GM23338 (cell line): ENCODE measurements at regions not wholly inside any gene's neighbourhood (a gene's known extent, or its start where the extent isn't known, plus 50 kb on each side); places are given as distances from the start of the nearest gene placed in this dataset.

Experiments
- ATAC-seq: fragments of 200-7000 bp; cut with Tn5 transposase; 3 replicates; pipeline ENCODE4 v1.9.1; 2020
- DNase-seq: peaks from one replicate; pipeline ENCODE4 v3.0.0-alpha.2; 2015; ENCODE audit warnings: low spot score
- H2AFZ ChIP-seq: fragments of 200-600 bp; sonication (generic); 2 replicates; pipeline ENCODE4 v1.8.0; 2016; ENCODE audit warnings: antibody characterized with exemption, mild to moderate bottlenecking, moderate library complexity
- H3F3A ChIP-seq: fragments of 200-600 bp; sonication (generic); replicated peaks from 2 replicates; pipeline ENCODE4 v1.8.0; 2017; ENCODE audit warnings: antibody characterized with exemption, mixed run types, low read depth
- H3K27ac ChIP-seq: fragments of 200-600 bp; sonication (generic); 2 replicates; pipeline ENCODE4 v1.6.1; 2016; ENCODE audit warnings: low read depth
- H3K27me3 ChIP-seq: fragments of 200-600 bp; sonication (generic); 2 replicates; pipeline ENCODE4 v1.8.0; 2016; ENCODE audit warnings: mild to moderate bottlenecking, mixed run types, moderate library complexity; ENCODE audit not compliant: insufficient read depth
- H3K36me3 ChIP-seq: fragments of 200-600 bp; sonication (generic); 2 replicates; pipeline ENCODE4 v1.8.0; 2016; ENCODE audit warnings: mild to moderate bottlenecking; ENCODE audit not compliant: insufficient read depth
- H3K4me1 ChIP-seq: fragments of 200-600 bp; sonication (generic); 2 replicates; pipeline ENCODE4 v1.8.0; 2016; ENCODE audit warnings: mild to moderate bottlenecking, moderate library complexity; ENCODE audit not compliant: insufficient read depth
- H3K4me2 ChIP-seq: fragments of 200-600 bp; sonication (generic); 2 replicates; pipeline ENCODE4 v1.7.1; 2017; ENCODE audit warnings: mixed run types
- H3K4me3 ChIP-seq: fragments of 200-600 bp; sonication (generic); 2 replicates; pipeline ENCODE4 v1.6.1; 2016; ENCODE audit warnings: mixed run types
- H3K79me2 ChIP-seq: fragments of 200-600 bp; sonication (generic); replicated peaks from 2 replicates; pipeline ENCODE4 v1.8.0; 2017; ENCODE audit warnings: mild to moderate bottlenecking; ENCODE audit not compliant: insufficient read depth
- H3K9me2 ChIP-seq: fragments of 200-600 bp; sonication (generic); 2 replicates; pipeline ENCODE4 v1.8.0; 2017; ENCODE audit not compliant: insufficient read depth
- H4K20me1 ChIP-seq: fragments of 200-600 bp; sonication (generic); replicated peaks from 2 replicates; pipeline ENCODE4 v1.8.0; 2017; ENCODE audit warnings: mild to moderate bottlenecking; ENCODE audit not compliant: insufficient read depth
- H3K27ac Mint-ChIP-seq: 2 replicates; pipeline ENCODE4 v1.8.0; 2020; ENCODE audit warnings: inconsistent platforms, mild to moderate bottlenecking, moderate library complexity, mixed read lengths
- H3K27me3 Mint-ChIP-seq: 3 replicates; pipeline ENCODE4 v1.8.0; 2022; ENCODE audit warnings: low read depth, mild to moderate bottlenecking, moderate library complexity, mixed read lengths, inconsistent platforms; ENCODE audit not compliant: insufficient read depth, poor library complexity
- H3K36me3 Mint-ChIP-seq: 3 replicates; pipeline ENCODE4 v1.8.0; 2021; ENCODE audit warnings: low read depth, mild to moderate bottlenecking, inconsistent platforms, moderate library complexity, mixed read lengths
- H3K4me1 Mint-ChIP-seq: 3 replicates; pipeline ENCODE4 v1.8.0; 2020; ENCODE audit warnings: mild to moderate bottlenecking, inconsistent platforms, mixed read lengths
- H3K4me3 Mint-ChIP-seq: 3 replicates; pipeline ENCODE4 v1.8.0; 2021; ENCODE audit warnings: moderate library complexity, mild to moderate bottlenecking, inconsistent platforms, mixed read lengths
- H3K9me3 Mint-ChIP-seq: 3 replicates; pipeline ENCODE4 v1.8.0; 2020; ENCODE audit warnings: moderate library complexity, mild to moderate bottlenecking, inconsistent platforms, mixed read lengths
- CREB1 ChIP-seq: fragments of 250-450 bp; sonication (Bioruptor Pico); IDR thresholded peaks from 2 replicates; pipeline ENCODE4 v1.5.0; 2020; ENCODE audit warnings: low read depth, mild to moderate bottlenecking, moderate library complexity
- EZH2 ChIP-seq: fragments of 200-600 bp; sonication (generic); IDR thresholded peaks from one replicate; pipeline ENCODE4 v1.8.0; 2017; ENCODE audit warnings: antibody characterized with exemption, mild to moderate bottlenecking, low read depth; ENCODE audit not compliant: unreplicated experiment
- EZH2phosphoT487 ChIP-seq: fragments of 200-600 bp; sonication (generic); IDR thresholded peaks from one replicate; pipeline ENCODE4 v1.8.1; 2018; ENCODE audit warnings: antibody characterized with exemption; ENCODE audit not compliant: unreplicated experiment
- JUNB ChIP-seq: IDR thresholded peaks from one replicate; pipeline ENCODE4 v1.6.1; 2016; ENCODE audit warnings: antibody characterized with exemption; ENCODE audit not compliant: unreplicated experiment
- NANOG ChIP-seq: IDR thresholded peaks from 2 replicates; pipeline ENCODE4 v1.6.1; 2016; ENCODE audit warnings: antibody characterized with exemption, borderline replicate concordance
- POLR2AphosphoS5 ChIP-seq: IDR thresholded peaks from 2 replicates; pipeline ENCODE4 v1.6.1; 2016; ENCODE audit warnings: antibody characterized with exemption, low read depth
- REST ChIP-seq: IDR thresholded peaks from one replicate; pipeline ENCODE4 v1.6.1; 2018; ENCODE audit warnings: antibody characterized with exemption; ENCODE audit not compliant: unreplicated experiment
- STAT1 ChIP-seq: IDR thresholded peaks from one replicate; pipeline ENCODE4 v1.6.1; 2016; ENCODE audit warnings: antibody characterized with exemption; ENCODE audit not compliant: unreplicated experiment
- ZNF114 ChIP-seq: fragments of 250-450 bp; sonication (Bioruptor Pico); IDR thresholded peaks from 2 replicates; pipeline ENCODE4 v1.5.0; 2020; ENCODE audit warnings: mild to moderate bottlenecking, moderate library complexity
- ZNF331 ChIP-seq: fragments of 250-450 bp; sonication (Bioruptor Pico); IDR thresholded peaks from 2 replicates; pipeline ENCODE4 v1.5.0; 2020; ENCODE audit warnings: low read depth, mild to moderate bottlenecking, moderate library complexity
- TF ChIP-seq, protein P1 (sequence below): fragments of 250-450 bp; sonication (Bioruptor Pico); IDR thresholded peaks from 2 replicates; pipeline ENCODE4 v1.5.0; 2020; ENCODE audit warnings: mild to moderate bottlenecking, moderate library complexity
- TF ChIP-seq, protein P2 (sequence below): IDR thresholded peaks from 2 replicates; pipeline ENCODE4 v1.6.1; 2016; ENCODE audit warnings: antibody characterized with exemption
- TF ChIP-seq, protein P3 (sequence below), 2 experiments: fragments of 200-600 bp in 1 of 2; sonication (generic) in 1 of 2; conservative IDR thresholded peaks; 2 replicates each; pipeline versions ENCODE4 v1.5.1 to v1.6.1; 2016 to 2017; ENCODE audit warnings: antibody characterized with exemption in 2 of 2, low read depth in 2 of 2, mild to moderate bottlenecking in 2 of 2, moderate library complexity in 1 of 2

DNA sequence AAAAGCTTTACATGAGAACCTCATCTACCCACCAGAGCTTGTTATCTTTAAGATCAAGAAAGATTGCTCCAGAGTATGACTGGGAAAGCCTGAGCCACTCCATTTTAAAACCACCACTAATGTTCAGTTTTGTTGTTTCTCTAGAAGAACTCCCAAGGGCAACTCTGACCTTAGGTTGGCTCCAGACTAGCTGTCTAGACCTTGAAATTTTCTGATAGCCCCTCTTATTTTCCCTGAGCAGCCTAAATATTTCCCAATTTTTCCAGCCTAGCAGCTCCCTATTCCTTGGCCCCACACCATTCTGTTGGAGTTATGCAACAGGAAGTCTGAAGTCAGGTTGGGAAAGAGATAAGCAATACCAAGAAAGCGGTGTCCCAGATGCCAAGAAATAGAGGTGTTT is 84.6 kb upstream of the TCF21 start:
- H3K4me2 ChIP-seq = no peak overlapping the region
- H3K27ac ChIP-seq = no peak overlapping the region
- no peaks in the 10 kb centered on the region for H3K27me3 ChIP-seq
- no peaks in the 10 kb centered on the region for H3K4me1 ChIP-seq
- H3K9me2 ChIP-seq = 0 out of 2 replicates have a peak, but pooled peaks cover 4% of the 10 kb centered on the region
- H3K9me3 Mint-ChIP-seq = no peaks in the 10 kb centered on the region; the same call in 2 of the 3 replicates
- no peak for TF ChIP-seq JUNB
- TF ChIP-seq CREB1 = no peak
- no peak for TF ChIP-seq NANOG
- no peak for TF ChIP-seq STAT1
- TF ChIP-seq, protein P1, sequence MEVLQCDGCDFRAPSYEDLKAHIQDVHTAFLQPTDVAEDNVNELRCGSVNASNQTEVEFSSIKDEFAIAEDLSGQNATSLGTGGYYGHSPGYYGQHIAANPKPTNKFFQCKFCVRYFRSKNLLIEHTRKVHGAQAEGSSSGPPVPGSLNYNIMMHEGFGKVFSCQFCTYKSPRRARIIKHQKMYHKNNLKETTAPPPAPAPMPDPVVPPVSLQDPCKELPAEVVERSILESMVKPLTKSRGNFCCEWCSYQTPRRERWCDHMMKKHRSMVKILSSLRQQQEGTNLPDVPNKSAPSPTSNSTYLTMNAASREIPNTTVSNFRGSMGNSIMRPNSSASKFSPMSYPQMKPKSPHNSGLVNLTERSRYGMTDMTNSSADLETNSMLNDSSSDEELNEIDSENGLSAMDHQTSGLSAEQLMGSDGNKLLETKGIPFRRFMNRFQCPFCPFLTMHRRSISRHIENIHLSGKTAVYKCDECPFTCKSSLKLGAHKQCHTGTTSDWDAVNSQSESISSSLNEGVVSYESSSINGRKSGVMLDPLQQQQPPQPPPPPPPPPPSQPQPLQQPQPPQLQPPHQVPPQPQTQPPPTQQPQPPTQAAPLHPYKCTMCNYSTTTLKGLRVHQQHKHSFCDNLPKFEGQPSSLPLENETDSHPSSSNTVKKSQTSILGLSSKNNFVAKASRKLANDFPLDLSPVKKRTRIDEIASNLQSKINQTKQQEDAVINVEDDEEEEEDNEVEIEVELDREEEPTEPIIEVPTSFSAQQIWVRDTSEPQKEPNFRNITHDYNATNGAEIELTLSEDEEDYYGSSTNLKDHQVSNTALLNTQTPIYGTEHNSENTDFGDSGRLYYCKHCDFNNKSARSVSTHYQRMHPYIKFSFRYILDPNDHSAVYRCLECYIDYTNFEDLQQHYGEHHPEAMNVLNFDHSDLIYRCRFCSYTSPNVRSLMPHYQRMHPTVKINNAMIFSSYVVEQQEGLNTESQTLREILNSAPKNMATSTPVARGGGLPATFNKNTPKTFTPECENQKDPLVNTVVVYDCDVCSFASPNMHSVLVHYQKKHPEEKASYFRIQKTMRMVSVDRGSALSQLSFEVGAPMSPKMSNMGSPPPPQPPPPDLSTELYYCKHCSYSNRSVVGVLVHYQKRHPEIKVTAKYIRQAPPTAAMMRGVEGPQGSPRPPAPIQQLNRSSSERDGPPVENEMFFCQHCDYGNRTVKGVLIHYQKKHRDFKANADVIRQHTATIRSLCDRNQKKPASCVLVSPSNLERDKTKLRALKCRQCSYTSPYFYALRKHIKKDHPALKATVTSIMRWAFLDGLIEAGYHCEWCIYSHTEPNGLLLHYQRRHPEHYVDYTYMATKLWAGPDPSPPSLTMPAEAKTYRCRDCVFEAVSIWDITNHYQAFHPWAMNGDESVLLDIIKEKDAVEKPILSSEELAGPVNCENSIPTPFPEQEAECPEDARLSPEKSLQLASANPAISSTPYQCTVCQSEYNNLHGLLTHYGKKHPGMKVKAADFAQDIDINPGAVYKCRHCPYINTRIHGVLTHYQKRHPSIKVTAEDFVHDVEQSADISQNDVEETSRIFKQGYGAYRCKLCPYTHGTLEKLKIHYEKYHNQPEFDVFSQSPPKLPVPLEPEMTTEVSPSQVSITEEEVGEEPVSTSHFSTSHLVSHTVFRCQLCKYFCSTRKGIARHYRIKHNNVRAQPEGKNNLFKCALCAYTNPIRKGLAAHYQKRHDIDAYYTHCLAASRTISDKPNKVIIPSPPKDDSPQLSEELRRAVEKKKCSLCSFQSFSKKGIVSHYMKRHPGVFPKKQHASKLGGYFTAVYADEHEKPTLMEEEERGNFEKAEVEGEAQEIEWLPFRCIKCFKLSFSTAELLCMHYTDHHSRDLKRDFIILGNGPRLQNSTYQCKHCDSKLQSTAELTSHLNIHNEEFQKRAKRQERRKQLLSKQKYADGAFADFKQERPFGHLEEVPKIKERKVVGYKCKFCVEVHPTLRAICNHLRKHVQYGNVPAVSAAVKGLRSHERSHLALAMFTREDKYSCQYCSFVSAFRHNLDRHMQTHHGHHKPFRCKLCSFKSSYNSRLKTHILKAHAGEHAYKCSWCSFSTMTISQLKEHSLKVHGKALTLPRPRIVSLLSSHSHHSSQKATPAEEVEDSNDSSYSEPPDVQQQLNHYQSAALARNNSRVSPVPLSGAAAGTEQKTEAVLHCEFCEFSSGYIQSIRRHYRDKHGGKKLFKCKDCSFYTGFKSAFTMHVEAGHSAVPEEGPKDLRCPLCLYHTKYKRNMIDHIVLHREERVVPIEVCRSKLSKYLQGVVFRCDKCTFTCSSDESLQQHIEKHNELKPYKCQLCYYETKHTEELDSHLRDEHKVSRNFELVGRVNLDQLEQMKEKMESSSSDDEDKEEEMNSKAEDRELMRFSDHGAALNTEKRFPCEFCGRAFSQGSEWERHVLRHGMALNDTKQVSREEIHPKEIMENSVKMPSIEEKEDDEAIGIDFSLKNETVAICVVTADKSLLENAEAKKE (CRISPR knock-in tag) = no peak
- no peak for TF ChIP-seq ZNF114 (CRISPR knock-in tag)
- no peak for TF ChIP-seq EZH2
- no peak for TF ChIP-seq ZNF331 (CRISPR knock-in tag)
- no peak for TF ChIP-seq REST
- TF ChIP-seq POLR2AphosphoS5 = no peak
- no peak for TF ChIP-seq EZH2phosphoT487
- TF ChIP-seq, protein P2, sequence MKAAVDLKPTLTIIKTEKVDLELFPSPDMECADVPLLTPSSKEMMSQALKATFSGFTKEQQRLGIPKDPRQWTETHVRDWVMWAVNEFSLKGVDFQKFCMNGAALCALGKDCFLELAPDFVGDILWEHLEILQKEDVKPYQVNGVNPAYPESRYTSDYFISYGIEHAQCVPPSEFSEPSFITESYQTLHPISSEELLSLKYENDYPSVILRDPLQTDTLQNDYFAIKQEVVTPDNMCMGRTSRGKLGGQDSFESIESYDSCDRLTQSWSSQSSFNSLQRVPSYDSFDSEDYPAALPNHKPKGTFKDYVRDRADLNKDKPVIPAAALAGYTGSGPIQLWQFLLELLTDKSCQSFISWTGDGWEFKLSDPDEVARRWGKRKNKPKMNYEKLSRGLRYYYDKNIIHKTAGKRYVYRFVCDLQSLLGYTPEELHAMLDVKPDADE = no peak
- TF ChIP-seq, protein P3, sequence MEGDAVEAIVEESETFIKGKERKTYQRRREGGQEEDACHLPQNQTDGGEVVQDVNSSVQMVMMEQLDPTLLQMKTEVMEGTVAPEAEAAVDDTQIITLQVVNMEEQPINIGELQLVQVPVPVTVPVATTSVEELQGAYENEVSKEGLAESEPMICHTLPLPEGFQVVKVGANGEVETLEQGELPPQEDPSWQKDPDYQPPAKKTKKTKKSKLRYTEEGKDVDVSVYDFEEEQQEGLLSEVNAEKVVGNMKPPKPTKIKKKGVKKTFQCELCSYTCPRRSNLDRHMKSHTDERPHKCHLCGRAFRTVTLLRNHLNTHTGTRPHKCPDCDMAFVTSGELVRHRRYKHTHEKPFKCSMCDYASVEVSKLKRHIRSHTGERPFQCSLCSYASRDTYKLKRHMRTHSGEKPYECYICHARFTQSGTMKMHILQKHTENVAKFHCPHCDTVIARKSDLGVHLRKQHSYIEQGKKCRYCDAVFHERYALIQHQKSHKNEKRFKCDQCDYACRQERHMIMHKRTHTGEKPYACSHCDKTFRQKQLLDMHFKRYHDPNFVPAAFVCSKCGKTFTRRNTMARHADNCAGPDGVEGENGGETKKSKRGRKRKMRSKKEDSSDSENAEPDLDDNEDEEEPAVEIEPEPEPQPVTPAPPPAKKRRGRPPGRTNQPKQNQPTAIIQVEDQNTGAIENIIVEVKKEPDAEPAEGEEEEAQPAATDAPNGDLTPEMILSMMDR (conservative IDR thresholded peaks at IDR 0.05; ENCODE audit: low read depth in 2 of 2) = no peak
- H3F3A ChIP-seq = no peaks in the 10 kb centered on the region
- H3K27ac Mint-ChIP-seq = no peak overlapping the region
- H3K36me3 ChIP-seq = no peaks in the 10 kb centered on the region
- ATAC-seq (no peak), DNase-seq (no peak)
- H2AFZ ChIP-seq = no peak overlapping the region
- no peaks in the 10 kb centered on the region for H3K4me1 Mint-ChIP-seq
- H3K4me3 ChIP-seq = no peak overlapping the region
- no peaks in the 10 kb centered on the region for H3K79me2 ChIP-seq
- H3K27me3 Mint-ChIP-seq = peaks cover 1% of the 10 kb centered on the region
- no peaks in the 10 kb centered on the region for H4K20me1 ChIP-seq
- H3K4me3 Mint-ChIP-seq = no peak overlapping the region
- no peaks in the 10 kb centered on the region for H3K36me3 Mint-ChIP-seq
